CD4-positive, alpha-beta T cell (primary cell): ENCODE measurements at regions not wholly inside any gene's neighbourhood (a gene's known extent, or its start where the extent isn't known, plus 50 kb on each side); places are given as distances from the start of the nearest gene placed in this dataset.

ENCODE experiments used
- ATAC-seq: fragments of 200-7000 bp; cut with Tn5 transposase; one replicate; pipeline ENCODE4 v1.10.0; 2022; ENCODE audit warnings: mild to moderate bottlenecking; ENCODE audit not compliant: poor library complexity
- CTCF ChIA-PET: fragments of 350-600 bp; sonication (Branson Sonifier 250); formaldehyde crosslinking; loops from one replicate; lab custom pipeline; 2021; ENCODE audit warnings: antibody characterized with exemption, inconsistent platforms; lab: Charles Lee
- POLR2A ChIA-PET: fragments of 350-600 bp; sonication (Branson Sonifier 250); formaldehyde crosslinking; loops from one replicate; lab custom pipeline; 2021; ENCODE audit warnings: antibody characterized with exemption, inconsistent platforms; lab: Charles Lee
- DNase-seq, 14 experiments: peaks; one replicate each; pipeline ENCODE4 v3.0.0-alpha.2; 2013 to 2020; ENCODE audit warnings: mixed read lengths in 2 of 14
- H3K27ac ChIP-seq, 2 donors: one replicate each; pipeline versions ENCODE4 v1.5.1 to v1.7.0; 2013; ENCODE audit warnings: low read length in 2 of 2, low read depth in 1 of 2, mild to moderate bottlenecking in 1 of 2
- H3K27me3 ChIP-seq, 2 experiments: 1 replicate in 1 of 2; 2 replicates in 1 of 2; pipeline versions ENCODE4 v1.6.1 to v1.7.0; 2013; ENCODE audit warnings: low read length in 2 of 2, control low read depth in 1 of 2, mild to moderate bottlenecking in 1 of 2, moderate library complexity in 1 of 2; ENCODE audit not compliant: insufficient read depth in 2 of 2, control insufficient read depth in 1 of 2
- H3K36me3 ChIP-seq: one replicate; pipeline ENCODE4 v1.6.1; 2013; ENCODE audit warnings: low read length, control low read depth; ENCODE audit not compliant: insufficient read depth
- H3K4me1 ChIP-seq: one replicate; pipeline ENCODE4 v1.6.1; 2013; ENCODE audit warnings: low read length, control low read depth; ENCODE audit not compliant: insufficient read depth
- H3K4me3 ChIP-seq: one replicate; pipeline ENCODE4 v1.5.1; 2013; ENCODE audit warnings: mild to moderate bottlenecking, low read length, moderate library complexity
- H3K9me3 ChIP-seq, 2 experiments: 1 replicate in 1 of 2; 2 replicates in 1 of 2; pipeline versions ENCODE4 v1.6.1 to v1.7.0; 2013; ENCODE audit warnings: low read length in 2 of 2, mild to moderate bottlenecking in 2 of 2, control low read depth in 1 of 2, moderate library complexity in 1 of 2; ENCODE audit not compliant: control insufficient read depth in 1 of 2, insufficient read depth in 1 of 2
- H3K27ac Mint-ChIP-seq: one replicate; pipeline ENCODE4 v1.8.0; 2020; ENCODE audit warnings: mixed read lengths
- H3K27me3 Mint-ChIP-seq: one replicate; pipeline ENCODE4 v1.8.0; 2021; ENCODE audit warnings: mixed read lengths
- H3K36me3 Mint-ChIP-seq: one replicate; pipeline ENCODE4 v1.8.0; 2021; ENCODE audit warnings: low read depth, mixed read lengths
- H3K4me1 Mint-ChIP-seq: one replicate; pipeline ENCODE4 v1.8.0; 2021; ENCODE audit warnings: low read depth, mixed read lengths
- H3K4me3 Mint-ChIP-seq: one replicate; pipeline ENCODE4 v1.8.0; 2020; ENCODE audit warnings: mild to moderate bottlenecking, mixed read lengths
- H3K9me3 Mint-ChIP-seq: one replicate; pipeline ENCODE4 v1.8.0; 2020; ENCODE audit warnings: mixed read lengths
- intact Hi-C, 2 experiments: fragments of 100-400 bp; cut with DNase I in 1 of 2; cut with micrococcal nuclease in 1 of 2; formaldehyde crosslinking; loops; one replicate each; pipeline versions ENCODE4 v1.15.1 to v1.9.0; 2023 to 2025; cut with DNase I, micrococcal nuclease
- TF ChIP-seq, protein P1 (sequence below): fragments of 200-600 bp; IDR thresholded peaks from one replicate; pipeline ENCODE4 v1.8.0; 2022; ENCODE audit warnings: antibody characterized with exemption, mild to moderate bottlenecking

DNA sequence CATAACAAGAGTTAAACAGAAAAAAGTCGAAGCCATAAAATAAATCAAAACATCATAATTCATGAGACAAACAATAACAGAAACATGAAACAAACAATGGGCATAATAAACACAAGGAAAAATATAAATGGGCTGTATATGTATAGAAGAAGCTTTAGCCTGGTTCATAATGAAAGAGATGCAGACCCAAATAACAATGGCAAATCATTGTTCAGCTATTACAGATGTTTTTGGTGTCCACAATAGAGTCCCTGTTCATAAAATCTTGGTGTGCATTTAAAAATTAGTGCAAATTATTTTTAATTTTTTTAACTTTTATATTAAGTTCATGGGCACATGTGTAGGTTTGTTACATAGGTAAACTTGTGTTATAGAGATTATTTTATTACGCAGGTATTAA is 1185.9 kb upstream of the B3GALT2 start:
- TF ChIP-seq, protein P1, sequence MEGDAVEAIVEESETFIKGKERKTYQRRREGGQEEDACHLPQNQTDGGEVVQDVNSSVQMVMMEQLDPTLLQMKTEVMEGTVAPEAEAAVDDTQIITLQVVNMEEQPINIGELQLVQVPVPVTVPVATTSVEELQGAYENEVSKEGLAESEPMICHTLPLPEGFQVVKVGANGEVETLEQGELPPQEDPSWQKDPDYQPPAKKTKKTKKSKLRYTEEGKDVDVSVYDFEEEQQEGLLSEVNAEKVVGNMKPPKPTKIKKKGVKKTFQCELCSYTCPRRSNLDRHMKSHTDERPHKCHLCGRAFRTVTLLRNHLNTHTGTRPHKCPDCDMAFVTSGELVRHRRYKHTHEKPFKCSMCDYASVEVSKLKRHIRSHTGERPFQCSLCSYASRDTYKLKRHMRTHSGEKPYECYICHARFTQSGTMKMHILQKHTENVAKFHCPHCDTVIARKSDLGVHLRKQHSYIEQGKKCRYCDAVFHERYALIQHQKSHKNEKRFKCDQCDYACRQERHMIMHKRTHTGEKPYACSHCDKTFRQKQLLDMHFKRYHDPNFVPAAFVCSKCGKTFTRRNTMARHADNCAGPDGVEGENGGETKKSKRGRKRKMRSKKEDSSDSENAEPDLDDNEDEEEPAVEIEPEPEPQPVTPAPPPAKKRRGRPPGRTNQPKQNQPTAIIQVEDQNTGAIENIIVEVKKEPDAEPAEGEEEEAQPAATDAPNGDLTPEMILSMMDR = no peak
- Histone ChIP-seq H3K4me1 (no peaks in the 10 kb centered on the region), H3K27ac (no peak overlapping the region), H3K9me3 (no peaks in the 10 kb centered on the region), H3K4me3 (no peak overlapping the region), H3K27me3 (no peaks in the 10 kb centered on the region), H3K36me3 (no peaks in the 10 kb centered on the region)
- Mint-ChIP-seq H3K27me3 (peaks cover 6% of the 10 kb centered on the region), H3K27ac (no peak overlapping the region), H3K36me3 (no peaks in the 10 kb centered on the region), H3K4me3 (no peak overlapping the region), H3K4me1 (no peaks in the 10 kb centered on the region), H3K9me3 (no peaks in the 10 kb centered on the region)
- intact Hi-C loops = no loop called here
- no peak for DNase-seq
- CTCF ChIA-PET = no interaction called here
- POLR2A ChIA-PET = no interaction called here
- ATAC-seq = no peak

DNA sequence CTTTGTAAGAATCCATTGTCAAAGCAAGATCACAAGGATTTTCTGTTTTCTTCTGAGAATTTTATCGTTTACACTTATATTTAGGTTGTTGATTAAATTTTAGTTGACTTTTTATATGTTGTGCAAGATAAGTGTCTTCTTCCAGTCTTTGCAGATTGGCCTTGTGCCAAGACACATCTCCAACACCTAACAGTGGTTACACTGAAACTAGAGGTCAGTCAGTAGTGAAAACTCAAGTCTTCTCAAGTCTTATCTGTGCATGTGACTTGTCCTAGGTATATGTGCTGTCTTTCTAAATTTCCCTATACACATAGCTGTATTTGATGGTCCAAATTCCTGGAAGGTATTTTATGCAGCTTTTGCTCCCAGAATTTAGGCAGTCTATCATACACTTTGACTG is 1183.2 kb upstream of the B3GALT2 start:
- intact Hi-C loops = no loop called here
- no peaks in the 10 kb centered on the region for H3K9me3 Mint-ChIP-seq
- no peaks in the 10 kb centered on the region for H3K4me1 Mint-ChIP-seq
- H3K4me3 Mint-ChIP-seq = no peak overlapping the region
- TF ChIP-seq, protein P1 = no peak
- CTCF ChIA-PET = no interaction called here
- ATAC-seq (no peak), DNase-seq (no peak)
- POLR2A ChIA-PET = no interaction called here
- no peaks in the 10 kb centered on the region for H3K9me3 ChIP-seq
- H3K4me3 ChIP-seq = no peak overlapping the region
- H3K27ac ChIP-seq = no peak overlapping the region
- peaks cover 6% of the 10 kb centered on the region for H3K27me3 Mint-ChIP-seq
- H3K27ac Mint-ChIP-seq = no peak overlapping the region
- H3K27me3 ChIP-seq = no peaks in the 10 kb centered on the region
- H3K36me3 ChIP-seq = no peaks in the 10 kb centered on the region
- H3K4me1 ChIP-seq = no peaks in the 10 kb centered on the region
- H3K36me3 Mint-ChIP-seq = no peaks in the 10 kb centered on the region

DNA sequence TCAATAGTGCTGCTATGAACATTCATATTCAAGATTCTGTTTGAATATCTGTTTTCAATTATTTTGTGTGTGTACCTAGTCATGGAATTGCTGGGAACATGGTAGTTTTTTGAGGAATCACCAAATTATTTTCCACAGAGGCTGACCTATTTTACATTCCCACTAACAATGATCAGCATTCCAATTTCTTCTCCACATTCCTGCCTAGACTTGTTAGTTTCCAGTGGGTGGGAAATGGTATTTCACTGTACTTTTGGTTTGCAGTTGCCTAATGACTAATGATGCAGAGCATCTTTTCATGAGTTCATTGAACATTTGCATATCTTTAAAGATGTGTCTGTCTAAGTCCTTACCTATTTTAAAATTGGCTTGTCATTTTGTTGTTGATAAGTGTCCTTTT is 1182.6 kb upstream of the B3GALT2 start:
- DNase-seq (no peak), ATAC-seq (no peak)
- Mint-ChIP-seq H3K27me3 (peaks cover 6% of the 10 kb centered on the region), H3K27ac (no peak overlapping the region), H3K36me3 (no peaks in the 10 kb centered on the region), H3K4me3 (no peak overlapping the region), H3K4me1 (no peaks in the 10 kb centered on the region), H3K9me3 (no peaks in the 10 kb centered on the region)
- H3K27ac ChIP-seq = no peak overlapping the region
- H3K9me3 ChIP-seq = no peaks in the 10 kb centered on the region
- H3K36me3 ChIP-seq = no peaks in the 10 kb centered on the region
- ChIA-PET POLR2A (no interaction called here), CTCF (no interaction called here)
- intact Hi-C loops = no loop called here
- H3K27me3 ChIP-seq = no peaks in the 10 kb centered on the region
- no peaks in the 10 kb centered on the region for H3K4me1 ChIP-seq
- TF ChIP-seq, protein P1 = no peak
- no peak overlapping the region for H3K4me3 ChIP-seq
